WERI-Rb-1 (cell line): ENCODE measurements at regions not wholly inside any gene's neighbourhood (a gene's known extent, or its start where the extent isn't known, plus 50 kb on each side); places are given as distances from the start of the nearest gene placed in this dataset.

Experiments used
- DNase-seq: peaks from one replicate; pipeline ENCODE4 v3.0.0-alpha.2; 2020
- H3K27ac ChIP-seq: fragments of 250-450 bp; sonication (Bioruptor Pico); 2 replicates; pipeline ENCODE4 v1.5.1; 2020; ENCODE audit warnings: mild to moderate bottlenecking, moderate library complexity
- H3K27me3 ChIP-seq: fragments of 250-450 bp; sonication (Bioruptor Pico); 2 replicates; pipeline ENCODE4 v1.5.1; 2021; ENCODE audit warnings: mild to moderate bottlenecking, low read depth, moderate library complexity; ENCODE audit not compliant: insufficient read depth, severe bottlenecking
- H3K36me3 ChIP-seq: fragments of 250-450 bp; sonication (Bioruptor Pico); 2 replicates; pipeline ENCODE4 v1.5.1; 2020; ENCODE audit warnings: mild to moderate bottlenecking, moderate library complexity
- H3K4me3 ChIP-seq: 2 replicates; pipeline ENCODE4 v1.5.1; 2011; ENCODE audit warnings: low read depth, mild to moderate bottlenecking, control low read depth, low read length
- H3K9me3 ChIP-seq: fragments of 250-450 bp; sonication (Bioruptor Pico); 2 replicates; pipeline ENCODE4 v1.5.1; 2021; ENCODE audit warnings: mild to moderate bottlenecking, moderate library complexity; ENCODE audit not compliant: severe bottlenecking
- TF ChIP-seq, protein P1 (sequence below): IDR thresholded peaks from 2 replicates; pipeline ENCODE4 v1.5.1; 2011; ENCODE audit warnings: low read depth, mild to moderate bottlenecking, control low read depth, inconsistent platforms, low read length

DNA sequence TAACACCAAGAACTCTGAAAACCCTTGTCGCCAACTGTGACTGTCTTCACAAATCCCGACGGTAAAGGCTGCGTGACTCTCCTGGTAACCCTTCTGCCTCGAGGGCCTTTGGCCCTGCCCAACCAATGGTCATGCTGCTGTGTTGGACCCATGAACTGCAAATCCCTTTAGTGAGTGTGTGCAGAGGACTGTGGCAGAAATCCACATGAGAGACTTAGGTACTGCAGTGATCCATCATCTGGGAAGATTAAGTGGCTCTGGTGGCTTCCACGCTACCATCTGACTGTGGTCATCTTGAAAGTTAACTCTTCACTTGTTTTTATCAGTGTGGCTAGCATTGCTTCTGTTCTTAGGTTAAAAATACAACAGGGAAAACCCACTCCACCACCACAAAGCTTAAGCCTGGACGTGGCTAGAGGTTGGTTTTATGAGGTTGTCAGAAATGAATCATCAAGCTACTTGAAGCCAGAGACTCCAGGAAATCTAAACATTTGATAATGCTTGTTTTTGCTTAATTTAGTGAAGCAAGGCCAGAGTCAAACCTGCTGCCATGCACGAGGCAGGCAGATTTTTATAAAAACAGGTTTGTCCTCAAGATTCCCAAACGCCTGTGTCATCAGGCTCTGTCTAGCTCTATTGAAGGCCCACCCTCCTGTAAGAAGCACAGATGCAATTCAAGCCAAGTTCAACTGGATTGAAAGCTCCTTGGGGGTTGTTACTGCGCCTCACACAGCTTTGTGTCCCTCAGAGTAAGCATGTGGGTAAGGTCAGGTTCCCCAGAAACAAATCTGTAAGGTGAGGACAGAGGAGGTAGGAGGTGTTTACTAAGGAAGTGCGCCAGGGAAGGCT lies 52.7 kb upstream of the ERCC6L2 start:
- Histone ChIP-seq H3K4me3 (no peak overlapping the region), H3K27me3 (no peaks in the 10 kb centered on the region), H3K9me3 (peaks cover 3% of the 10 kb centered on the region), H3K27ac (peak overlapping the region; percentile 9; the same call in 1 of the 2 replicates), H3K36me3 (no peaks in the 10 kb centered on the region)
- TF ChIP-seq, protein P1, sequence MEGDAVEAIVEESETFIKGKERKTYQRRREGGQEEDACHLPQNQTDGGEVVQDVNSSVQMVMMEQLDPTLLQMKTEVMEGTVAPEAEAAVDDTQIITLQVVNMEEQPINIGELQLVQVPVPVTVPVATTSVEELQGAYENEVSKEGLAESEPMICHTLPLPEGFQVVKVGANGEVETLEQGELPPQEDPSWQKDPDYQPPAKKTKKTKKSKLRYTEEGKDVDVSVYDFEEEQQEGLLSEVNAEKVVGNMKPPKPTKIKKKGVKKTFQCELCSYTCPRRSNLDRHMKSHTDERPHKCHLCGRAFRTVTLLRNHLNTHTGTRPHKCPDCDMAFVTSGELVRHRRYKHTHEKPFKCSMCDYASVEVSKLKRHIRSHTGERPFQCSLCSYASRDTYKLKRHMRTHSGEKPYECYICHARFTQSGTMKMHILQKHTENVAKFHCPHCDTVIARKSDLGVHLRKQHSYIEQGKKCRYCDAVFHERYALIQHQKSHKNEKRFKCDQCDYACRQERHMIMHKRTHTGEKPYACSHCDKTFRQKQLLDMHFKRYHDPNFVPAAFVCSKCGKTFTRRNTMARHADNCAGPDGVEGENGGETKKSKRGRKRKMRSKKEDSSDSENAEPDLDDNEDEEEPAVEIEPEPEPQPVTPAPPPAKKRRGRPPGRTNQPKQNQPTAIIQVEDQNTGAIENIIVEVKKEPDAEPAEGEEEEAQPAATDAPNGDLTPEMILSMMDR = no peak
- DNase-seq = no peak

- H3K27me3 ChIP-seq = no peaks in the 10 kb centered on the region
- H3K27ac ChIP-seq = no peak overlapping the region
- TF ChIP-seq, protein P1 = no peak
- peaks cover 3% of the 10 kb centered on the region for H3K9me3 ChIP-seq
- H3K4me3 ChIP-seq = no peak overlapping the region
- no peaks in the 10 kb centered on the region for H3K36me3 ChIP-seq
- no peak for DNase-seq
Observed at GRCh38 chr9:95822015-95822414, 53.5 kb upstream of the ERCC6L2 start.

- TF ChIP-seq, protein P1 = no peak
- Histone ChIP-seq H3K36me3 (no peaks in the 10 kb centered on the region), H3K27me3 (no peaks in the 10 kb centered on the region), H3K4me3 (no peak overlapping the region), H3K9me3 (peaks cover 3% of the 10 kb centered on the region), H3K27ac (no peak overlapping the region)
- no peak for DNase-seq
Observed at GRCh38 chr9:95820074-95820473, 55.4 kb upstream of the ERCC6L2 start.

GRCh38 chr9:95819636-95820035 lies 55.9 kb upstream of the ERCC6L2 start:
- DNase-seq = no peak
- no peaks in the 10 kb centered on the region for H3K36me3 ChIP-seq
- no peak overlapping the region for H3K4me3 ChIP-seq
- H3K9me3 ChIP-seq = peaks cover 3% of the 10 kb centered on the region
- TF ChIP-seq, protein P1 = no peak
- H3K27me3 ChIP-seq = no peaks in the 10 kb centered on the region
- no peak overlapping the region for H3K27ac ChIP-seq

DNA sequence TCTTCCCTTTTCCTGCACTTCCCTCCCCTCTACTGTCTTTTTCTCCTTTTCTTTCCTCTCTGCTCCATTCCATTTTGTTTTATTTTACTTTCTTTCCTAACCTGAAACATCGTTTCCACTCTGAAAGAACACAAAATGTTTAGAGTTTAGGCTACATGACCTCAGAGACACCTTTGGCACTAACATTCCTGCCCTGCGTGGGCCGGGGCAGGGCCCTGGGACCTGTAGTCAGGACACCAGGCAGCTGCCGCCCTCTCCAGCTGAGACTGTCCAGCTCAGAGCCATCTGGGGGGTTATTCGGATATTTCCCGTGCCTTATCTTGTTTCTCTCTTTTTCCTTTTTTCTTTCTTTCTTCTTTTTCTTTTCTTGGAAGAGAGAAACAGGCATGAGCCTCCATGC lies 58.3 kb upstream of the ERCC6L2 start:
- Histone ChIP-seq H3K27ac (no peak overlapping the region), H3K36me3 (no peaks in the 10 kb centered on the region), H3K4me3 (no peak overlapping the region), H3K9me3 (peaks cover 3% of the 10 kb centered on the region), H3K27me3 (no peaks in the 10 kb centered on the region)
- TF ChIP-seq, protein P1 = no peak
- no peak for DNase-seq
